ENCODE measurements at regions not wholly inside any gene's neighbourhood (a gene's known extent, or its start where the extent isn't known, plus 50 kb on each side); places are given as distances from the start of the nearest gene placed in this dataset.

DNA sequence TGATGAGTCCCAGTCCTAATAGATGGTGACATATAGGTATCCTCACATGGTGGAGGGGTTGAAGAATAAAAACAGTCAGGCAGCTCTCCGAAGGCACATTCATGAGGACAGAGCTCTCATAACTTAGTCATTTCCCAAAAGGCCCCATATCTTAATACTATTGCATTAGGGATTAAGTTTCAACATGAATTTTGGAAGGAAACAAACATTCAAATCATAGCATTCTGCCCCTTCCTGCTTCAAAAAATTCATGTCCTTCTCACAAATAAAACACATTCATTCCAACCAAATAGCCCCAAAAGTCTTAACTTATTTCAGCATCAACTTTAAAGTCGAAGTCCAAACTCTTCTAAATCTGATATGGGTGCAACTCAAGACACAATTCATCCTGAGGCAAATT, 277.2 kb upstream of the NR4A3 start:
- TF ChIP-seq, protein P1, sequence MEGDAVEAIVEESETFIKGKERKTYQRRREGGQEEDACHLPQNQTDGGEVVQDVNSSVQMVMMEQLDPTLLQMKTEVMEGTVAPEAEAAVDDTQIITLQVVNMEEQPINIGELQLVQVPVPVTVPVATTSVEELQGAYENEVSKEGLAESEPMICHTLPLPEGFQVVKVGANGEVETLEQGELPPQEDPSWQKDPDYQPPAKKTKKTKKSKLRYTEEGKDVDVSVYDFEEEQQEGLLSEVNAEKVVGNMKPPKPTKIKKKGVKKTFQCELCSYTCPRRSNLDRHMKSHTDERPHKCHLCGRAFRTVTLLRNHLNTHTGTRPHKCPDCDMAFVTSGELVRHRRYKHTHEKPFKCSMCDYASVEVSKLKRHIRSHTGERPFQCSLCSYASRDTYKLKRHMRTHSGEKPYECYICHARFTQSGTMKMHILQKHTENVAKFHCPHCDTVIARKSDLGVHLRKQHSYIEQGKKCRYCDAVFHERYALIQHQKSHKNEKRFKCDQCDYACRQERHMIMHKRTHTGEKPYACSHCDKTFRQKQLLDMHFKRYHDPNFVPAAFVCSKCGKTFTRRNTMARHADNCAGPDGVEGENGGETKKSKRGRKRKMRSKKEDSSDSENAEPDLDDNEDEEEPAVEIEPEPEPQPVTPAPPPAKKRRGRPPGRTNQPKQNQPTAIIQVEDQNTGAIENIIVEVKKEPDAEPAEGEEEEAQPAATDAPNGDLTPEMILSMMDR (IDR thresholded peaks at IDR 0.05) = no peak
- TF ChIP-seq POLR2A (IDR thresholded peaks at IDR 0.05) = no peak
